Effector memory CD4-positive, alpha-beta T cell (primary cell): ENCODE measurements at regions not wholly inside any gene's neighbourhood (a gene's known extent, or its start where the extent isn't known, plus 50 kb on each side); places are given as distances from the start of the nearest gene placed in this dataset.
"Not testable (repeated sequence)": the region's sequence is repeated elsewhere in the genome, so short reads cannot be mapped to it uniquely, and the experiment has no call there.

ENCODE experiments used
- DNase-seq, 3 donors: peaks; one replicate each; pipeline ENCODE4 v3.0.0-alpha.2; 2020
- H3K27ac ChIP-seq: 2 replicates; pipeline ENCODE4 v1.7.0; 2013; ENCODE audit warnings: mild to moderate bottlenecking, low read length, moderate library complexity; ENCODE audit not compliant: insufficient read depth, poor library complexity, severe bottlenecking
- H3K27me3 ChIP-seq: replicated peaks from 2 replicates; pipeline ENCODE4 v1.7.0; 2013; ENCODE audit warnings: mild to moderate bottlenecking, low read length; ENCODE audit not compliant: insufficient read depth, control insufficient read depth, poor library complexity, severe bottlenecking
- H3K36me3 ChIP-seq: 2 replicates; pipeline ENCODE4 v1.7.0; 2013; ENCODE audit warnings: mild to moderate bottlenecking, low read length, moderate library complexity; ENCODE audit not compliant: control insufficient read depth, insufficient read depth
- H3K4me1 ChIP-seq: 2 replicates; pipeline ENCODE4 v1.7.0; 2013; ENCODE audit warnings: low read length, mild to moderate bottlenecking; ENCODE audit not compliant: control insufficient read depth, insufficient read depth, poor library complexity, severe bottlenecking
- H3K4me3 ChIP-seq: 2 replicates; pipeline ENCODE4 v1.7.0; 2013; ENCODE audit warnings: low read length, low read depth, mild to moderate bottlenecking; ENCODE audit not compliant: insufficient read depth, poor library complexity, severe bottlenecking
- H3K9me3 ChIP-seq: 2 replicates; pipeline ENCODE4 v1.7.0; 2013; ENCODE audit warnings: mild to moderate bottlenecking, low read length, moderate library complexity; ENCODE audit not compliant: control insufficient read depth

DNA sequence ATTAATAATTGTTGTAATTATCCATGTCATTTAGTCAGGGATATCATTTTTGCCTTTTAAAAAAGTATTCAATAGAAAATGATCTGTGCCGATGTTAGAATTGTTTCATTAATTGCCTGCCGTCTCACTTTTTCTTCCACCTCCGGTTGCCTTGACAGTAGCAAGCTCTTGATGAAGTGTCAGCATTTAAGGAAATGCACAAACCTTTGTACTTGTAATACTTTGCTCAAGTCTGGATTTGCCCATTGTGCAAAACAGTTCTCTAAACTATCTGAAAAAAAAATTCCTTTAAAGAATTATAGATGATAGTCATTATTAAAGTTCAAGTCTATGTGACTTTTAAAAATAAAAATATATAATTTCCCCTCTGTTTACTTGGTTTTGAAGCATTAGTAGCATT is 619.7 kb downstream of the GATA3 start:
- Histone ChIP-seq H3K36me3 (no peaks in the 10 kb centered on the region), H3K27ac (no peak overlapping the region), H3K4me3 (no peak overlapping the region), H3K9me3 (no peaks in the 10 kb centered on the region), H3K4me1 (no peaks in the 10 kb centered on the region), H3K27me3 (no peaks in the 10 kb centered on the region)
- no peak for DNase-seq

DNA sequence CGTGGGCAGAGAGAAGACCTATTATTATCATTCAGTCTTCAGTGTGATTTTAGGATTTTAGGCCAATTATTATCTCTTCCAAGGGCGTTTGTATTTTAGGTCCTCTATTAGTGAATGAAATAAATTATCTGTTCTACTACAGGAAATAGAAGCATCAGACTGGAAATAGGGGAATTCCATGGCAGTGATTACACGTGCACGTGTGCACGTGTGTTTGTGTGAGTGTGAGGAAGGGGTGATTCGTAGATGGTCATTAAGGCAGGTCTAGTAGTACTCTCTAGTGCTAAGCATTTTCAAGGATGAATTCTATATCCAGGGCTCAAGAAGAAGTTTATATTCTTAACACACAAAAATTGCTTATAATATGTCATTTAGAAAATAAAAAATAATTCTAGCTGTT is 623.2 kb downstream of the GATA3 start:
- no peak for DNase-seq

DNA sequence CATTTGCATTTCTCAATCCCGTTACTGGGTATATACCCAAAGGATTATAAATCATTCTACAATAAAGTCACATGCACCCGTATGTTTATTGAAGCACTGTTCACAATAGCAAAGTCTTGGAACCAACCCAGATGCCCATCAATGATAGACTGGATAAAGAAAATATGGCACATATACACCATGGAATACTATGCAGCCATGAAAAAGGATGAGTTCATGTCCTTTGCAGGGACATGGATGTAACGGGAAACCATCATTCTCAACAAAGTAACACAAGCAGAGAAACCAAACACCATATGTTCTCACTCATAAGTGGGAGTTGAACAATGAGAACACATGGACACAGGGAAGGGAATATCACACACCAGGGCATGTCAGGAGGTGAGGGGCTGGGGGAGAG is 630.4 kb downstream of the GATA3 start:
- H3K27ac ChIP-seq, H3K4me1 ChIP-seq, DNase-seq, H3K4me3 ChIP-seq, H3K9me3 ChIP-seq, H3K36me3 ChIP-seq, H3K27me3 ChIP-seq: not testable (repeated sequence)

More for the DNA sequence above, 623.2 kb downstream of the GATA3 start:
- no peak overlapping the region for H3K4me3 ChIP-seq
- no peaks in the 10 kb centered on the region for H3K4me1 ChIP-seq
- H3K27ac ChIP-seq, result no peak overlapping the region
- no peaks in the 10 kb centered on the region for H3K27me3 ChIP-seq
- no peaks in the 10 kb centered on the region for H3K9me3 ChIP-seq
- no peaks in the 10 kb centered on the region for H3K36me3 ChIP-seq

DNA sequence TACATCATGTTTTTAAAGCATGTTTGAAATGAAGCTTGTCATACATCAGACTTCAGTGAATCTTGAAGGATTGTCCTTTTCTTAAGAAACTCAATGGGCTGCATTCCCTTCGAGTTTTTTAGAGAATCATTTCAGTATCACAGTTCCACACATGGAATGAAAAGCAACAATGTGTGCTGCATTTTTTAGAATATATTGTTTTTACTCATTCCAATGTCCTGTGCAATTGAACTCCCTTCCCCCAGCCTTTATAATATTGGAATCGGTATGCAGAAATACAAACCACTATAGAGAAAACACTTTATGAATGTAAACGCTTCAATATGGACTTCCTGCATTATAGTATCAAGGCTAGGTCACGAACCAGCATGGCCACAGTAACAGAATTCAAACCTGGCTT is 634.4 kb downstream of the GATA3 start:
- H3K9me3 ChIP-seq, result no peaks in the 10 kb centered on the region
- no peak overlapping the region for H3K4me3 ChIP-seq
- no peaks in the 10 kb centered on the region for H3K36me3 ChIP-seq
- no peaks in the 10 kb centered on the region for H3K4me1 ChIP-seq
- DNase-seq, result no peak
- no peaks in the 10 kb centered on the region for H3K27me3 ChIP-seq
- H3K27ac ChIP-seq, result no peak overlapping the region

DNA sequence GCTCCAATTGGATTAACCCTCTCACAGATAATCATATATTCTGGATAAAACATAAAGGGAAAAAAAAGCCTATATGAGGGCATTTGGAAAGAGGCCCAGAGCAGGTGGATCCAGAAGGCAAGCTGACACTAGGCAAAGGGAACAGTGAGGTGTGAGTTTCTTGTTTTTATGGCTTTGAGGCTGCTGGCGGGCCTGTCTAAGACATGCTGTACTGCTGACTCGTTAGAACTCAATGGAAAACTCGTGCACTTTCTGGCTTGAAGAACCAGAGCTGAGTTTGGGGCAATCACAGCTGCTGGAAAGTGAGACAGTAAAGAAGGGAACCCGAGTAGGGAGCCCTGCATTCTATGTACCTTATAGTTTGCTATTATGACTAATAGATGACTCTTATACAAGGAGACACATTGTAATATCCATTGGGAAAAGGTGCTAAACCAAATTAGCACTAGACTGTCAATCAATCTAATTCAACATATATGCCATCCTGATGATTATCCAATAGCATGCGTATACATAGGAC is 637.1 kb downstream of the GATA3 start:
- no peaks in the 10 kb centered on the region for H3K4me1 ChIP-seq

DNA sequence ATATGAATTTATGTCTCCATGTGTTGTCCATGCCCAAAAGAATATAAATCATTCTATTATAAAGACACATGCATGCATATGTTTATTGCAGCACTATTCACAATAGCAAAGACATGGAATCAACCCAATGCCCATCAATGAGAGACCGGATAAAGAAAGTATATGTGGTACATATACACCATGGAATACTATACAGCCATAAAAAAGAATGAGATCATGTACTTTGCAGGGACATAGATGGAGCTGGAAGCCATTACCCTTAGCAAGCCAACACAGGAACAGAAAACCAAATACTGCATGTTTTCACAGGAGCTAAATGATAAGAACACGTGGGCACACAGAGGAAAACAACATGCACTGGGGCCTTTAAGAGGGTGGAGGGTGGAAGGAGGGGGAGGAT is 639.1 kb downstream of the GATA3 start:
- H3K36me3 ChIP-seq, H3K27me3 ChIP-seq, H3K9me3 ChIP-seq, H3K4me3 ChIP-seq, H3K27ac ChIP-seq, H3K4me1 ChIP-seq, DNase-seq: not testable (repeated sequence)

More for the DNA sequence above, 637.1 kb downstream of the GATA3 start:
- no peaks in the 10 kb centered on the region for H3K9me3 ChIP-seq
- no peak for DNase-seq
- no peak overlapping the region for H3K4me3 ChIP-seq
- no peak overlapping the region for H3K27ac ChIP-seq
- no peaks in the 10 kb centered on the region for H3K27me3 ChIP-seq
- H3K36me3 ChIP-seq, result no peaks in the 10 kb centered on the region

DNA sequence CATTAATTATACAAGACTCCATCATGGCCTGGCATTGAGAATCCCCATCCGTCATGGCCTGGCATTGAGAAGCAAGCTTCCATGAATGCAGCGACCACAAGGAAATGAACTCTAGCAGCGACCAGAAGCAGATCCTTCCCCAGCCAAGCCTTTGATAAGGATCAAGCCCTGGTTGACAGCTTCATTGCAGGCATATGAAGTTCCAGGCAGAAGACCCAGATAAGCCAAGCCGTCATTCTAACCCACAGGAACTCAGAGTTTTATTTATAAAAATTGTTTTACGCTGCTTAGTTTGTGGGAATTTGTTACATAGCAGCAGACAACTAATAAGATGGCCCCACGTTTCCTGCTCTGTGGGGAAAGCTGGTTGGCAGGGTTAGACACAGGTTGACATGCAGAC is 642.3 kb downstream of the GATA3 start:
- H3K4me3 ChIP-seq, result no peak overlapping the region
- no peak overlapping the region for H3K27ac ChIP-seq
- no peaks in the 10 kb centered on the region for H3K27me3 ChIP-seq
- H3K4me1 ChIP-seq, result no peaks in the 10 kb centered on the region
- H3K9me3 ChIP-seq, result no peaks in the 10 kb centered on the region
- no peak for DNase-seq
- no peaks in the 10 kb centered on the region for H3K36me3 ChIP-seq

DNA sequence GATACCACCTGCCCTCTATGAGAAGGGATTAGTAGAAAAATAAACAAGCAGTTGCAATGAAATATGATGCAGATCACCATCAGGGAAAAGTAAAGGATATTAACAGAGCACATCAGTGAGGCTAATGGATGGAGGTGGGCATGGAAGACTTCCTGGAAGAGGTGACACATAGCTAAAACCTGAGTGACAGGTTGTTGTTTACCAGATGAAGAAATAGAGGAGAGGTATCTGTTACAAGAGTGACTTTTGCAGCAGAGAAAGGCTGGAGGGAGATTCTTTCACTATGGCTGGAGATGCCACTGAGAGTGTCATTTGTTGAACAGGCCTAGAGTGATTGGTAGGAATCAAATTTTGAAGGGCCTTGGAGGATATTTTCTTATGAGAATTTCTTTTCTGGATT is 646.2 kb downstream of the GATA3 start:
- no peaks in the 10 kb centered on the region for H3K9me3 ChIP-seq
- no peak overlapping the region for H3K4me3 ChIP-seq
- no peak overlapping the region for H3K27ac ChIP-seq
- H3K4me1 ChIP-seq, result no peaks in the 10 kb centered on the region
- H3K36me3 ChIP-seq, result no peaks in the 10 kb centered on the region
- H3K27me3 ChIP-seq, result no peaks in the 10 kb centered on the region
- DNase-seq, result no peak

DNA sequence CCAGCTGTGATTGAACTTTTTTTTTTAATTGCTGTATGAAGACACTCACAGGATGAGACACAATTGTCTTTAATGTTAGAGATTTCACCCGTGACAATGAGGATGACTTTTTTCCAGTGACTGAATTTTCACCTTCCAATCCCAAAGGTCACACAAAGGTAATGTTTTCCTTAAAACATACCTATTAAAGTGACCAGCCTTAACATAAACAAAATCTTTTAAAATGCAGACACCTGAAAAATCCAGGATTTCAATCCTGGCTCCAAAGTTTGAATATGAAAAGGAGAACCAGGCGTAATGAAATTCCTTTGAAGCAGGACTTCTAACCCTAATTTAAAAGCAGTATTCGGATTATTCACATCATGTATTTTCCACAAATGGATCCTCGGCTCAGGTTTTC is 647.7 kb downstream of the GATA3 start:
- no peaks in the 10 kb centered on the region for H3K36me3 ChIP-seq
- H3K4me1 ChIP-seq, result no peaks in the 10 kb centered on the region
- DNase-seq, result no peak
- no peaks in the 10 kb centered on the region for H3K9me3 ChIP-seq
- H3K4me3 ChIP-seq, result no peak overlapping the region
- H3K27me3 ChIP-seq, result no peaks in the 10 kb centered on the region
- no peak overlapping the region for H3K27ac ChIP-seq

DNA sequence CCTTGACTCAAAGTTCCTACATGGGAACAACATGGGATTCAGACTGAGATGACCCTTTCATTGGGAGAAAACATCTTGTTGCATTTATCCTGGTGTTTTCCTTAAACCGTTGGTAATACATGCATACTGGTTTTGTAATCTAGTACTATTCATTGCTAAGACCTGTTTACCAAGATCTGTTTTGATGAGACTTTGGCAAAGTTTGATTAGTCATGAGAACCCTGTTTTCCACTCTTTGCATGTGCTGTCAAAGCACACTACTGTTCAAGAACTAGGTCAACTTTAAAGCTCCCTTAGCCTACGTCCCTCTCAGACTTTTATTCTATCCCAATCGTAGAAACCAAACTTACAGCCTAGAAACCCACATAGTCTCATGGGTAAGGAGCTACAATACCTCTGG is 650.9 kb downstream of the GATA3 start:
- Histone ChIP-seq H3K27me3 (no peaks in the 10 kb centered on the region), H3K9me3 (no peaks in the 10 kb centered on the region), H3K4me3 (no peak overlapping the region), H3K4me1 (no peaks in the 10 kb centered on the region), H3K27ac (no peak overlapping the region), H3K36me3 (no peaks in the 10 kb centered on the region)
- no peak for DNase-seq

DNA sequence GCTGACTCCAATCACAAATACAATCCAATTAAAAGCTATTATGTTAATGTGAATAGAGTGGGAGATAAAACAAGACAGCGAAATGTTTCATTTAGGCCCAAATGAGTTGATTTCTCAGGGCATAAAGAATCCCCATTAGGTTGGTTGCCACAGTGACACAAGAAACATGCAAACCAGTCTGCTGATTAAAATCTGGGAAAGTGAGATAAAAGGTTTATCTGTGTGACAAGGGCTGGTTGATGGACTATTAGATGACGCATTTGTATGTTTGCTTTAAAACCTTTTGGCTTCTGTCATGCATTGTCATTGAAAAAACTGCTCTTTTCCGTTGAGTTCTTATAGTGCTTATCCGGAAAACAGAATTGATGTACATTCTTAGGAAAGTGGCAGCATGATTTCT is 658.2 kb downstream of the GATA3 start:
- DNase-seq, result no peak
- Histone ChIP-seq H3K4me1 (no peaks in the 10 kb centered on the region), H3K27me3 (no peaks in the 10 kb centered on the region), H3K9me3 (no peaks in the 10 kb centered on the region), H3K36me3 (no peaks in the 10 kb centered on the region), H3K4me3 (no peak overlapping the region), H3K27ac (no peak overlapping the region)
